Erythroblast (primary cell): ENCODE measurements at regions not wholly inside any gene's neighbourhood (a gene's known extent, or its start where the extent isn't known, plus 50 kb on each side); places are given as distances from the start of the nearest gene placed in this dataset.

Experiments
- GATA1 ChIP-seq: IDR thresholded peaks from 2 replicates; pipeline ENCODE4 v1.6.1; 2011; ENCODE audit warnings: low read depth, mild to moderate bottlenecking, control low read depth, low read length, moderate library complexity
- POLR2A ChIP-seq: IDR thresholded peaks from 2 replicates; pipeline ENCODE4 v1.6.1; 2011; ENCODE audit warnings: mild to moderate bottlenecking, low read length

- no peak for TF ChIP-seq POLR2A
- no peak for TF ChIP-seq GATA1
Measured at GRCh38 chr6:91497770-91498169, 910.9 kb upstream of the MAP3K7 start.
